Thyroid gland (tissue), 4 donors: ENCODE measurements at regions not wholly inside any gene's neighbourhood (a gene's known extent, or its start where the extent isn't known, plus 50 kb on each side); places are given as distances from the start of the nearest gene placed in this dataset.

Experiments
- POLR2A ChIP-seq, 2 donors: fragments of 450-650 bp; IDR thresholded peaks; one replicate each; pipeline ENCODE4 v1.6.1; 2017; ENCODE audit warnings: antibody characterized with exemption in 2 of 2, mild to moderate bottlenecking in 2 of 2, moderate library complexity in 1 of 2
- TF ChIP-seq, protein P1 (sequence below), 6 experiments: fragments of 200-600 bp in 3 of 6; fragments of 450-650 bp in 3 of 6; sonication (generic) in 3 of 6; IDR thresholded peaks; one replicate each; pipeline ENCODE4 v1.5.1; 2016 to 2019; ENCODE audit warnings: antibody characterized with exemption in 6 of 6, mild to moderate bottlenecking in 2 of 6, inconsistent platforms in 1 of 6, moderate library complexity in 1 of 6

- TF ChIP-seq, protein P1, sequence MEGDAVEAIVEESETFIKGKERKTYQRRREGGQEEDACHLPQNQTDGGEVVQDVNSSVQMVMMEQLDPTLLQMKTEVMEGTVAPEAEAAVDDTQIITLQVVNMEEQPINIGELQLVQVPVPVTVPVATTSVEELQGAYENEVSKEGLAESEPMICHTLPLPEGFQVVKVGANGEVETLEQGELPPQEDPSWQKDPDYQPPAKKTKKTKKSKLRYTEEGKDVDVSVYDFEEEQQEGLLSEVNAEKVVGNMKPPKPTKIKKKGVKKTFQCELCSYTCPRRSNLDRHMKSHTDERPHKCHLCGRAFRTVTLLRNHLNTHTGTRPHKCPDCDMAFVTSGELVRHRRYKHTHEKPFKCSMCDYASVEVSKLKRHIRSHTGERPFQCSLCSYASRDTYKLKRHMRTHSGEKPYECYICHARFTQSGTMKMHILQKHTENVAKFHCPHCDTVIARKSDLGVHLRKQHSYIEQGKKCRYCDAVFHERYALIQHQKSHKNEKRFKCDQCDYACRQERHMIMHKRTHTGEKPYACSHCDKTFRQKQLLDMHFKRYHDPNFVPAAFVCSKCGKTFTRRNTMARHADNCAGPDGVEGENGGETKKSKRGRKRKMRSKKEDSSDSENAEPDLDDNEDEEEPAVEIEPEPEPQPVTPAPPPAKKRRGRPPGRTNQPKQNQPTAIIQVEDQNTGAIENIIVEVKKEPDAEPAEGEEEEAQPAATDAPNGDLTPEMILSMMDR (IDR thresholded peaks at IDR 0.05) = no peak
- TF ChIP-seq POLR2A (IDR thresholded peaks at IDR 0.05) = no peak
These were observed 411.0 kb downstream of the LMO4 start for GRCh38 chr1:87739704-87740103.
